Gastrocnemius medialis (tissue), 4 donors: ENCODE measurements at regions not wholly inside any gene's neighbourhood (a gene's known extent, or its start where the extent isn't known, plus 50 kb on each side); places are given as distances from the start of the nearest gene placed in this dataset.

Source experiments
- CTCF ChIP-seq, 5 experiments: fragments of 450-650 bp in 3 of 5; fragments of 200-600 bp in 2 of 5; sonication (generic) in 2 of 5; IDR thresholded peaks in 4 of 5; conservative IDR thresholded peaks in 1 of 5; 1 replicate in 4 of 5; 2 replicates in 1 of 5; pipeline ENCODE4 v1.5.1; 2016 to 2019; ENCODE audit warnings: antibody characterized with exemption in 5 of 5, mild to moderate bottlenecking in 3 of 5, moderate library complexity in 3 of 5
- POLR2A ChIP-seq, 2 donors: fragments of 450-650 bp; IDR thresholded peaks; one replicate each; pipeline ENCODE4 v1.6.1; 2017; ENCODE audit warnings: antibody characterized with exemption in 2 of 2, mild to moderate bottlenecking in 2 of 2, moderate library complexity in 2 of 2

- TF ChIP-seq CTCF (IDR thresholded peaks at IDR 0.05 in 4 of 5, conservative IDR thresholded peaks at IDR 0.05 in 1 of 5) (no peak), POLR2A (IDR thresholded peaks at IDR 0.05) (no peak)
These were observed 264.8 kb downstream of the PRDM2 start for GRCh38 chr1:13964768-13965167.
